Body of pancreas (tissue), 4 donors: ENCODE measurements at regions not wholly inside any gene's neighbourhood (a gene's known extent, or its start where the extent isn't known, plus 50 kb on each side); places are given as distances from the start of the nearest gene placed in this dataset.
"Not testable (repeated sequence)": the region's sequence is repeated elsewhere in the genome, so short reads cannot be mapped to it uniquely, and the experiment has no call there.

Experiments
- POLR2A ChIP-seq, 3 donors: fragments of 450-650 bp; IDR thresholded peaks; one replicate each; pipeline ENCODE4 v1.6.1; 2016; ENCODE audit warnings: antibody characterized with exemption in 3 of 3, mild to moderate bottlenecking in 2 of 3
- TF ChIP-seq, protein P1 (sequence below), 7 experiments: fragments of 450-650 bp in 4 of 7; fragments of 200-600 bp in 3 of 7; sonication (generic) in 3 of 7; IDR thresholded peaks; one replicate each; pipeline ENCODE4 v1.5.1; 2016 to 2019; ENCODE audit warnings: antibody characterized with exemption in 7 of 7

DNA sequence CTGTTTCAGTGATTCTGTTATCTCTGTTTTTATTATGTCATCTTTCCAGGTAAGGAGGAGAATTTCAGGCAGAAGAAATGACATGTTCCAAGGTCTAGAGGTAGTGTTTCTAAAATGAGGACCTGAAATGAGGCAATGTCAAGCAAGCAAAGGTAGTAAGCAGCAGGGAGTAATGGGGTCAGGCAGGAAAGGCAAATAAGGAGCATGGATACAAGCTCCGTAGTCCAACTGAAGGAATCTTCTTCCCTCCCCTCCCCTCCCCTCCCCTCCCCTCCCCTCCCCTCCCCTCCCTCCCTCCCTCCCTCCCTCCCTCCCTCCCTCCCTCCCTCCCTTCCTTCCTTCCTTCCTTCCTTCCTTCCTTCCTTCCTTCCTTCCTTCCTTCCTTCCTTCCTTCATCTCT, 240.2 kb upstream of the STXBP6 start:
- not testable (repeated sequence) for TF ChIP-seq POLR2A (IDR thresholded peaks at IDR 0.05)
- TF ChIP-seq, protein P1, sequence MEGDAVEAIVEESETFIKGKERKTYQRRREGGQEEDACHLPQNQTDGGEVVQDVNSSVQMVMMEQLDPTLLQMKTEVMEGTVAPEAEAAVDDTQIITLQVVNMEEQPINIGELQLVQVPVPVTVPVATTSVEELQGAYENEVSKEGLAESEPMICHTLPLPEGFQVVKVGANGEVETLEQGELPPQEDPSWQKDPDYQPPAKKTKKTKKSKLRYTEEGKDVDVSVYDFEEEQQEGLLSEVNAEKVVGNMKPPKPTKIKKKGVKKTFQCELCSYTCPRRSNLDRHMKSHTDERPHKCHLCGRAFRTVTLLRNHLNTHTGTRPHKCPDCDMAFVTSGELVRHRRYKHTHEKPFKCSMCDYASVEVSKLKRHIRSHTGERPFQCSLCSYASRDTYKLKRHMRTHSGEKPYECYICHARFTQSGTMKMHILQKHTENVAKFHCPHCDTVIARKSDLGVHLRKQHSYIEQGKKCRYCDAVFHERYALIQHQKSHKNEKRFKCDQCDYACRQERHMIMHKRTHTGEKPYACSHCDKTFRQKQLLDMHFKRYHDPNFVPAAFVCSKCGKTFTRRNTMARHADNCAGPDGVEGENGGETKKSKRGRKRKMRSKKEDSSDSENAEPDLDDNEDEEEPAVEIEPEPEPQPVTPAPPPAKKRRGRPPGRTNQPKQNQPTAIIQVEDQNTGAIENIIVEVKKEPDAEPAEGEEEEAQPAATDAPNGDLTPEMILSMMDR (IDR thresholded peaks at IDR 0.05), result not testable (repeated sequence)
